Cerebellar cortex (tissue), 1 donor: ENCODE measurements at regions not wholly inside any gene's neighbourhood (a gene's known extent, or its start where the extent isn't known, plus 50 kb on each side); places are given as distances from the start of the nearest gene placed in this dataset.
"Not testable (repeated sequence)": the region's sequence is repeated elsewhere in the genome, so short reads cannot be mapped to it uniquely, and the experiment has no call there.

ENCODE experiments used
- DNase-seq: peaks from one replicate; pipeline ENCODE4 v3.0.0-alpha.2; 2015; ENCODE audit warnings: low spot score

DNA sequence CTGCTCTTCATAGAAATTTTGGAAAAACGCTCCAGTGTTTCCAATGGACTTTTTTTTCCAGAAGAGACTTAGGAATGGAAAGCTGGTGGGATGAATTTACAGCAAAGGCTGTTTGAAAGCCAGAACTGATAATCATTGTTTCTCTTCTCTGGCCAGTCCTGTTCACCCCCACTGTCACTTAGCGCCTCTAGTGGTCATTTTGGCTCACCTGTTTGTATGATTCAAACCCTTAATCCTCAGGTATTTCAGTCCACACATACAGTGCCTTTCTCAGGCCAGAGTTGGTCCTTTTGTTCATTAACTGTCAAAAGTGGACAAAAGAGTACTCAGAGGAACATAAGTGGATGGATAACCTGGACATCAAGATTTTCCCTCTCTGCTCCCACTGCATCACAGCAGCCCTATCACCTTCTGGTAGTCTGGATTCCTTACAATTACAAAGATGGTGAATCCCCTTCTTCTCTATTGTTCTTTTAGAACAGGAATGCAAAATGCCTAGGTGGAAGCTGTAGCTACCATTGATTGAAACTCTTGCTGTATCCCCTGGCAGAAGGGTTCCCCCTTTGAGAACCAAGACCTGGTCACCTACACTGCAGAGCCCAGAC lies 177.6 kb upstream of the OLFM3 start:
- DNase-seq, result peak; percentile 7

DNA sequence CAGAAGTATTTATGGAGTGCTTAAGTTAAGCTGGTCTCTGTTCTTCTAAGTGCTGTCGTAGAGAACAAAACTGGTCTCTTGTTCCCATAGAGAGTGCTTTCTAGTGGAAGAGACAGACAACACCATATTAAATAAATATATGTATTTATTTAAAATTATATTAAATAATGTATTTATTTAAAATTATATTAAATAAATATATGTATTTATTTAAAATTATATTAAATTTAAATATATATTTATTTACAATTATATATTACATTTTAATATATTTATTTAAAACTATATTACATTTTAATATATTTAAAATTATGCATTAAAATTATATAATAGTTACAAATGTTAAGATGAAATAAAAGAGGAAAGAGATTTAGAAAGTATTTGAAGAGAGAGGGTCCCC lies 175.5 kb upstream of the OLFM3 start:
- DNase-seq, result no peak

DNA sequence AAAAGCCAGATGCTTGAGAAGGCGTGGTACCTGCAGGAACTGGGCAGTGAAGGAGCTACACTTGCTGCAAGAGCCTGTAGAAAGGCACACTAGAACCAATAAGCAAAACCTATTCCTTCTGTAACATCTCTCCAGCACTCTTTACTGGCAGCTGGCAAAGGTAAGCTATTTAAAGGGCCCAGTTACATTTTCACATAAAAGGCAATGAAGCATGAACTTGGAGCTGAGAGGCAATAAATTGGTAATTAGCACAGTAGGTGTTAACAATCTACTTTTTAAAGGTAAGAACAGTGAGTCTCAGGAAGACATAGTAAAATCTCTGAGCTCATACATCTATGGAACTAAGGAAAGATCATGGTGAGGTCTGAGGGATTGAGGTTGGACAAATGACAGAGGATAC lies 167.1 kb upstream of the OLFM3 start:
- no peak for DNase-seq

DNA sequence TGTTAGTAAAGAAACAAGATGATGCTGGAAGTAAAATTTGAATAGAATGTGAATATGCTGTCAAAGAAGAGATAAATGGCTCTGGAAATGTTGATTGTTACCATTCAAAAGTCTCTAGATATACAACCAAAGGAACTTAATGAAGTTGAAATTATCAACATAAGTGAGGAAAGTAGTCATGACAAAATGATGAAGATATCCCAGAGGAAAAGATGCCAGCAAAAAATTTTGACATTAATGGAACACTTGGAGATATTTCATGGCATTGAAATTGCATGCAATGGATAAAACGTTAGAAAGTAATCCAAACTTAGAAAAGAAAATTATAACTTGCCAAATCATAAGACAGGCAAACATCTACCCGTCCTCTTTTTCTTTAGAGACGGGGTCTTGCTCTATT lies 154.5 kb upstream of the OLFM3 start:
- DNase-seq, result no peak

DNA sequence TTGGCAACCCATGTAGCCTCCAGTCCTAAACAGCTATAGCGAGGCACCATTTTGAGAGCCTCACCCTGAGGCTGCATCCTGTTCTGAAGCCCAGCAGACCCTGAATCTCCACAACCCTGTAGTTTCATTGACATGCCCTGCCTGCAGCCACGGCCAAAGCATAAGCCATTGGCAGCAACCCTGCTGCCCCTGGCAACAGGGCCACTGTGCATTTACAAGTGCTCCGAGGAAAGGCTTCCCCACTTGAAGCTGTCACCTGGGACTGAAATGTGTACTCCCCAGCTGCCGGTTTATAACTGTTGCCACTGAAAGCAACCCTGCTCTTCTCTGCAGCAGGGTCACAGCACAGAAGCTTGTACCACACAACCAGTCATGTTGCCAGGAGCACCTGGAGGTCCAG lies 124.2 kb upstream of the OLFM3 start:
- DNase-seq, result no peak

DNA sequence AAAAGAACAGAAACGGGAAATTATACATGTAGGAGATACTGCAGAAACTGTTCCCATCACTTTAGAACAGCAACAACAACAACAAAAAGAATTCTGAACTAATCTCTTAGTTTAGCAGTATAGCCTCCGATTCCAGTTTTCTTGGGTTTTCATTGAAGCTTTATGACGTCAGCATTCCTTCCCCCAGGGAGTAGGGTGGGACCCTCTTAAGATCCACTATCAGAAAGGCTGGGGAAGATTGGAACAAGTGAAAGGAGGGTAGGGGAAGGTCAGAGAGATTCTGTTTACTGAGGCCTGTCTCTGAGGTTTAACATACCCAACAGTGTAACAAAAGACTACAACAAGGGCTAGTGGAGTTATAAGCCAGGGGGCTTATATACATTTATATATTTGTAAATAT lies 121.4 kb upstream of the OLFM3 start:
- no peak for DNase-seq

DNA sequence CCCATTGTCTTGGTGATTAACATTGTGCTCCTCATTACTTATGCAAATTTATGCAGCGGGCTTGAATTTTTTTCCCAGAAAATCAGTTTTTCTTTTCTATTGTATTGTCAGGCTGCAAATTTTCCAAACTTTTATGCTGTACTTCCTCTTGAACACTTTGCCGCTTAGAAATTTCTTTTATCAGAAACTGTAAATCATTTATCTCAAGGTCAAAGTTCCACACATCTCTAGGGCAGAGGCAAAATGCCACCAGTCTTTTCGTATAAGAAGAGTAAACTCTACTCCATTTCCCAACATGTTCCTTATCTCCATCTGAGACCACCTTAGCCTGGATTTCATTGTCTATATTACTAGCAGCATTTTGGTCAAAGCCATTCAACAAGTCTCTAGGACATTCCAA lies 113.9 kb upstream of the OLFM3 start:
- no peak for DNase-seq

DNA sequence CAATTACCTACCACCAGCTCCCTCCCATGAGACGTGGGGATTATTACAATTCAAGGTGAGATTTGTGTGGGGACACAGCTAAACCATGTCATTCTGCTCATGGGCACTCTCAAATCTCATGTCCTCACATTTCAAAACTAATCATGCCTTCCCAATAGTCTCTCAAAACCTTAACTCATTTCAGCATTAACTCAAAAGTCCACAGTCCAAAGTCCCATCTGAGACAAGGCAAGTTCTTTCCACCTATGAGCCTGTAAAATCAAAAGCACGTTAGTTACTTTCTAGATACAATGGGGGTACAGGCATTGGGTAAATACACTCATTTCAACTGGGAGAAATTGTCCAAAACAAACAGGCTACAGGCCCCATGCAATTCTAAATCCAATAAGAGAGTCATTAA lies 112.8 kb upstream of the OLFM3 start:
- DNase-seq, result not testable (repeated sequence)

DNA sequence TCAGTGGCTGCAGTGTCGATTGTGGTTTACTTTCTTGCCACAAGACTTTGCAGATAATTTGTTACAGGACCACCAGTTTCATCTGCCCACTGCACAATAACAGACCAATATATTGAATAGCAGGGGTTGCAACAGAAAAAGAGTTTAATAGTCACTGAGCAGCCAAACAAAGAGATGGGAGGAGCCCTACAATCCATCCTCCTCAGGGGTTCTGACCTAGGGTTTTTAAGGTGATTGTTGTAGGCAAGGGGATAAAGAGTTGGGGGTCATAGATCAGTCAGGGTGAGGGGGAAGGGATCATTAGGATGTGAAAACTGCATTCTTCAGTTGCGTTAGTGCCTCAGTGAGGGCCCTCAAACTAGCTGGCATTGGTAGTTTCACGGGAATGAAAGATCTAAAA lies 110.7 kb upstream of the OLFM3 start:
- DNase-seq, result no peak

DNA sequence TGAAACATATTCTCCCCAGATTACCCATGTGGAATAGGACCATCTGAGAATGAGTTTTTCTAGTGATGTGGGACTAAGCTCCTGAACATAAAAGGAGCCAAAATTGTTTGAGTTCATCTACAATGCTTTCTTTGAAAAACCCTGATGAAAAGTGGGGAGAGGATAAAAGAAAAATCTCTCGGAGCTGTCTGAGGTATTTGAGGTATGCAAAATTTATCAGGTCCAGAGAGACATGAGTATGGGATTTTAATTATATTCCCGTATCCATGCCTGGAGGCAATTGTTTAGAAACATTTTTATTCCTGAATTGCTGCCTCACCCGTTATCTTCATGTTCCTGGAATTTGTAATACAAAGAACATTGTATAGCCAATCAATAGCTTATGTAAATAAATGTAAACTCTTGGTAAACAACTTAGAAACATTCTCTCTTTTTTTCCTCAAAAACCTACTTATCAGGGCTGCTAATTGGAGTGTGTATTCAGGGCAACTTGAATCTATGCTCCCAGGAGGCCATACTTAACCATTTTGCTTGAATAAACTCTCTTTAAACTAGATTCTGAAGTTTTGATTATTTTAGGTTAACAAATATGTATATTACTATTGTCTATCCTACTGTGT lies 109.3 kb upstream of the OLFM3 start:
- DNase-seq, result no peak

DNA sequence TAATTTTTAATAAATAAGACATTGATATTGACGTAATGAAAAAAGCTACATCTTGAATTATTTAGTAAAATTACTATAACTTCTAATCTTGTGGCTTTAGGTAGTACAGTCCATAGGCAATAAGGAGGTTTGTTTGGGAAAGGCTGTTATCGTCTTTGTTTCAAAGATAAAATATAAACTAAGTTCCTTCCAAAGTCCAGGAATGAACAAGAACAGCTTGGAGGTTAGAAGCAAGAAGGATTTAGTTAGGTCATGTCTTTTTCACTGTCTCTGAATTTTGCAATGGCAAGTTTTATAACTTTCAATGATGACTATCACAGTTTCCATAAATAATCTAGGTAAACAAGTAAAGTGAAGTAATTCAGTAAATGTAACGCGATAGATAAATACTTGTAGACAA lies 106.9 kb upstream of the OLFM3 start:
- no peak for DNase-seq

DNA sequence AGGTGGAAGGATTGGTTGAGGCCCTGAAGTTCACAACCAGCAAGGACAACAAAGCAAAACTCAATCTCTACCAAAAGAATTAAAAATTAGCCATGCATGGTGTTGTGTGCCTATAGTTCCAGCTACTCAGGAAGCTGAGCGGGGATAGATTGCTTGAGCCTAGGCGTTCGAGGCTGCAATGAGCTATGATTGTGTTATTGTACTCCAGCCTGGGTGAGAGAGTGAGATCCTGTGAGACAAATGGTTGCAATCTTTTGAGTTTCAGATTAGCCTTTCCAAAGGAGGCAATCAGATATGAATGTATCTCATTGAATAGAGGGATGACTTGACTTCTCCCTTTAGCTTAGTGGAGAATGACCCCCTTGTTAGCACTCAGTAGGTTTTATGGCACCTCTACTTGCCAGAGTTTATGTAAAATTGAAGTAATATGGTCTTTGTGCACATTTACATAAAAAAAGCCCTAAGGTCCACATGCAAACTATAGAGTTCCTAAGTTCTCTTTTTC lies 105.6 kb upstream of the OLFM3 start:
- no peak for DNase-seq

DNA sequence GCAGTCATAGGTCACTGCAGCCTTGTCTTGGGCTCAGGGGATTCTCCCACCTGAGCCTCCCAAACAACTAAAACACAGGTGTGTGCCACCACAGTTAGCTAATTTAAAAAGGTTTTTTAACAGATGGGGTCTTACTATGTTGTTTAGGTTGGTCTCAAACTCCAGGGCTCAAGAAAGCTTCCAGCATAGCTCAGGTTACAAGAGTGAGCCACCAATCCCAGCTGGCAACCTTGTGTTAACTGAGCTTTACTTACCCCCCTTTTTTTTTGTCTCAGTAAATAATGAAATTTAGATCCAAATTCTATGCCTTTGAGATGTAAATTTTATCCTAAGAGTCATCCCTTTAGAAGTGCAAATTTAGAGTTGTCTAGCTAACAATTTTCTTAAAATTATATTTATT lies 103.9 kb upstream of the OLFM3 start:
- DNase-seq, result no peak

DNA sequence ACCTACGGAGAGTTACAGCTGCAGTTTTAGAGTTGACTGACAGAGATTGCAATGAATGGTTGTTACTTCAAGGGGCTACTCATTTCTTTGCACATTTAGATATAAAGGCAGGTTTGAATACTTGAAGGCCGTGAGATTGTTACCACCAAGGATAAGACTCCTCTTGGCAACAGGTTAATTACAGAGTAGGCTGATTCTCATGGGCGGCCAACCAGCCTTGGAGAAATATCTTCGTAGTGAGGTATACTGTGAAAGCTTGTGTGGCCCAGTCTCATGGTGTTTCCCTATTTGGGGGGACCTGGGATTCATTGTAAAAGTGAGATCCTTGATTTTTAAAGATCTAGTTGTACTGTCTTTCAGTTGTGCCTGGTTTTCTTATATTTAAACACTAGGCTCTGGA lies 103.2 kb upstream of the OLFM3 start:
- no peak for DNase-seq

DNA sequence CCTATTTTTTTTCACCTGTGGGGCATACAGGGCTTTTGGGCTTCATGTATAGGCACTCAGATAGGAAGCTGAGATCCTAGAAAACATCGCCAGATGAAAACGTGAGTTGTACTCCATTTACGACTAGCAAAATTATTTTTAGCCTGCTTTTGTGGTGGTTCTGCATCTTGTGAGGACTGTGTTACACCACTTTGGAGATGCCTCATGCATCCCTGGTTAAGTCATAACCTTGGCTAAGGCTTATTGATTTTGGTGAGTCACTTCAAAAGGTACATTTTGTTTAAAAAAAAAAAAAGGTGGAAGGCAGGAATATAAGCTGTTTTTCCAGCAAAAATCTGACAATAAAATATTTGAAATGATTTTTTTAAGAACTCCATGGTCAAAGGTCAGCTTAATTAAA lies 101.8 kb upstream of the OLFM3 start:
- DNase-seq, result no peak

DNA sequence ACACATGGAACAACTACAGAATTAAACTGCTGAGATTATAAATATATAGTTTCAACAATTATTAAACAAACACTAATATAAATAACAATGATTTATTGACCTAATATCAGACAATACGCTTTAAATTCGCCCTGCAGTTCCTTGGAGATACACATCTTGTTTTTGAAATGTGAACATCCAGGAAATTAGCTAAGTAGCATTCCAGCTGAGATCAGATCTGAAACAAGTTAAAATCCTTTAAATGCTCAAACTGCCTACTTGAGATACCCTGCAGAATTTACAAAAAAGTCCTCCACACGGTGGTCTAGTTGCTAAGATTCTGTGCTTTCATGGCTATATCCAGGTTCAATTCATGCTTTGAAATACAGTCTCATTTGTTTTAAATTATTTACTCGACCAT lies 101.4 kb upstream of the OLFM3 start:
- DNase-seq, result no peak

DNA sequence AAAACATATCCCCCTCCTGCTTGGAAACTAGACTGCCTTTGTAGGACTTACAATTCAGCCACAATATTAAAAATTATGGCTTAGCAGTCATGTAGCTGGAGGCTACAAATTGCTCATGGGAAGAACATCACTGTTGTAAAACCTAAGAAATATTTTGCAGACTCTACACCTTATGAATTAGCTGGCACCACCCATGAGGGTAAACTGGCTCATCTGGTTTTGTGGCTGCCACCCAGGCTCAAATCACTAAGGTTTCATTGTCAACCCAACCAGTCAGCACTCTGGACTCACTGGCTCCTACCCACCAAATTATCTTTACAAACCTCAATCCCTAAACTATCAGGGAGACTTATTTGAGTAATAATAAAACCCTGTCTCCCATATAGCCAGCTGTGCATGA lies 100.7 kb upstream of the OLFM3 start:
- no peak for DNase-seq

DNA sequence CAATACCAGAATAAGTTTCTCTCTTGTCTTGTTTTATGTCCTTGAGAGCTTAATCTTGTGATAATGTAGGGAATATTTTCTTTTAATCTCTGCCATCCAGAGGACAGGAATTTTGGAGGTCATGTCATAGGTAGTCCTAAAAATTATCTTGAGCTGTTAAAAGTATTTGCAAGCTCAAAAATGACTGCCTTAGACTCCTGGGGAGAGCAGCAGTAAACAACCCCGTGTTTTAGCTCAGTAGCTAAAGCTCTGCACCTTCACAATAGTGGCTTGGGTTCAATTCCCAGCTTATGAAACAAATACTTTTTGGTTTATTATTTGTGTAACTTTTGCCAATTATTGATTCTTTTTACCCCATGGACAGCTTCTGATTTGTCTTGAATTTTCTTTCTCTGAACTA lies 99.4 kb upstream of the OLFM3 start:
- DNase-seq, result no peak

DNA sequence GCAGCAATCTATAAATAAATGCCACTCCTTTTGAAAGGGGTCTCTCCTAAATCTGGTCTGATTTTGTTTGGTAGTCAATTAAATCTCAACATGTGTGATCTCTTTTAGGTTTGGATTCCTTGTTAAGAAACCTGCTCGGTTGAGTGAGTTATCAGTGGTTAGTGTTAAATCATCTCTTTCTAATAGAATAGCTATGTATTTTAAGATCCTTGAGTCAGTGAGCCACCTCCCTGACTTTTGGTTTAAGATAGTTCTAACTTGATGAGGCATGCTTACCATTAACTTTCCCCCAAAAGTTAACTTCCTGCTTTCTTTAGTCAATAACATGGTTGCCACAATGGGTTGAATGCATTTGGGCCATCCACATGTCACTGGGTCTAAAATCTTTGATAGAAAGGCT lies 93.1 kb upstream of the OLFM3 start:
- DNase-seq, result no peak

DNA sequence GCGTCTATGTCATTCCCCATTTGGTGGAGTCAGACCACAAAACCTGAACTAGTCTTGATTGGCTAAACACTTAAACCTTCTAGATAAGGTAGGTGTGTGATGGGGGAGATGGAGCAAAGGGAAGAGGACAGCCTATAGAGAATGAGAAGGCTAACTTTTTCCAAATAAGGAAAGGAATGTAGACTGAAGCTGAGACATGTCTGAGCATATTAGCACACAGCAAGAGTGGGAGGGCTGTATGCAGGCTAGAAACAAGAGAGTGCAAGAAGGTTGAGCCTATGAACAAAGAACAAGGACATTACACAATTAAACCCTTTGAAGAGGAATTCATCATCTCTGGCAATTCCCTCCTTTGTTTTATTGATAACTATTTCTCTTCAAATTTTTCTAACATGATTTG lies 89.2 kb upstream of the OLFM3 start:
- no peak for DNase-seq

DNA sequence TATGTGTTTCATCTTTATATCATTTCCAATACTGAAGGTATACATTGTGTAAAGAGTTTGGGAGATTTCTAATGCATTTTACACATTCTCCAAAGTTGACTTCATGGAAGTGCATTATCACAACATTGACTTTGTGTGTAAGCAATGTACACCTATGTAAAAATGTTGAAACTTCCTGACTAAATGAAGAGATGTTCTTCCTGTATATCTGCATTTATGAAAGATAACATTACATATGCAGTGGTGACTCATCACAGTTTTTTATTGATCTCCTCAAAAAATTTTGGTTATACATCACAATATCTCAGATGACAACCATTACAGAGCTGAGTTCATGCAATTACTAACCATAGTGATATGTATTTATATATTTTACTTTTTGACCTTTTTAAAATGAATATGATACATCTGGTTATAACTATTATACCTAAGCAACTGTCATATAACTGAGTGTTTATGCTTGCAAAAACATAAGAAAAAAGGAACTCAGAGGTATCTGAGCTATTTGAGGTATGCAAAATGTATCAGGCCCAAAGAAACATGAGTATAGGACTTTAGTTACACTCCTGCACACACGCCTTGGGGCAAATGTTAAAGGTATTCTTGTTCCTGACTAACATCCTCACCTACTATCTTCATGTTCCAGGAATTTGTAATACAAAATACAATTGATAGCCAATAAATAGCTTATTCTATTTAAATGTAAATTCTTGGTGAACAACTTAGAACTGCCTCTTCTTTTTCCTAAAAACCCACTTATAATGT lies 88.2 kb upstream of the OLFM3 start:
- DNase-seq, result no peak

DNA sequence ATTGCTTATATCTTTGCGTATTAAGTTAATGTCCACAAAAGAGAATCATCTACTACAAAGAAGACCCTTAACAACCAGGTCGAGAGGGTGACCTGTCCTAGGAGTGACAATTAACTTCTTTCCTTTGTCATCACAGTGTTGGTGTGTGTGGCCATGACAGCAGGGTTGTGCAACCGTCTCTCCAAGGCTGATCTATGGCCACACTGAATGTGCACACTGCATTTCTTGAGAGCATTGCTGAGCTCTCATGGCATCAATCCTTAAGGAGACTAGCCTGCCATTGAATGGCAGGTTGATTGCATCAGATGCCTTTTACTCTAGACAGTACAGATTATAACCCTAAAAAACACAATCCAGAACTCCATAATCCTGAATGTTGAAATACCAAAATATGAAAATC lies 86.5 kb upstream of the OLFM3 start:
- DNase-seq, result no peak

DNA sequence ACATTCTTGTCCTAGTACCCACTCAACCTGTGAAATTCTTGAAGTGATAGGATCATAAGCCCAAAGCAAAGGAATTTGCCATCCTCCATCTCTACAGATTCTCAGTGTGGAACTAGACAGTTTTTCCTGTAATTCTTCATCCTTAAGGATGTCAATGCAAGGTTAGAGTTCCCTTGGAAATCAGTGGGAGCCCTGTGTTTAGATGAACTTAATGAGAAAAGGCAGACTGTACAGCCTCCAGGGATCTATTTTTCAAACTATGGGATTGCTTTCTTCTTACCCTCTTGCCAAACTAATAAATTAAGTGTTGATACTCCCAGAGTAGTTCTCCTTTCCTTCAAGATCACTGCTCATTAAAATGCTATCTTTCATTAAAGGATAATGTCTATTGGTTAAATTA lies 78.1 kb upstream of the OLFM3 start:
- DNase-seq, result no peak

DNA sequence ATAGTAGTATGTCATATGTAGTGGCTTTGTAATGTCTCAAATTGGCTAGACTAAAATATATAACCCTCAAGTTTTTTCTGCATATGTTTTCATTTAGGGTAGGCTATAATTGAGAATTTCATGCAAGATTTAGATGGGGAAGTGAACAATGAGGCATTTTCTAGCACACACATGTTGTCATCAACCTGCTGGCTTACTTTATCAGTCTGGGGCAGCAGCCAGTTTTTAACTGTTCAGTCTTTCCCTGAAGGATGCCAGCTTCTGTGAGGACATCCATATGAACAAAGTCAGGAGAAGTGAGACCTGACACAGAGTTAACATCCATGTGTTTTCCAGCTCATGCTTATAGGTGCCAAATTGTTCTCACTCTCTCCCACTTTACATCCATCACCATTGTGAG lies 74.7 kb upstream of the OLFM3 start:
- peak; percentile 13 for DNase-seq
